NCI-H460 (cell line): ENCODE measurements at regions not wholly inside any gene's neighbourhood (a gene's known extent, or its start where the extent isn't known, plus 50 kb on each side); places are given as distances from the start of the nearest gene placed in this dataset.

Experiments used
- DNase-seq: peaks from one replicate; pipeline ENCODE4 v3.0.0-alpha.2; 2016; ENCODE audit warnings: low read depth; ENCODE audit errors: extremely low read depth

DNA sequence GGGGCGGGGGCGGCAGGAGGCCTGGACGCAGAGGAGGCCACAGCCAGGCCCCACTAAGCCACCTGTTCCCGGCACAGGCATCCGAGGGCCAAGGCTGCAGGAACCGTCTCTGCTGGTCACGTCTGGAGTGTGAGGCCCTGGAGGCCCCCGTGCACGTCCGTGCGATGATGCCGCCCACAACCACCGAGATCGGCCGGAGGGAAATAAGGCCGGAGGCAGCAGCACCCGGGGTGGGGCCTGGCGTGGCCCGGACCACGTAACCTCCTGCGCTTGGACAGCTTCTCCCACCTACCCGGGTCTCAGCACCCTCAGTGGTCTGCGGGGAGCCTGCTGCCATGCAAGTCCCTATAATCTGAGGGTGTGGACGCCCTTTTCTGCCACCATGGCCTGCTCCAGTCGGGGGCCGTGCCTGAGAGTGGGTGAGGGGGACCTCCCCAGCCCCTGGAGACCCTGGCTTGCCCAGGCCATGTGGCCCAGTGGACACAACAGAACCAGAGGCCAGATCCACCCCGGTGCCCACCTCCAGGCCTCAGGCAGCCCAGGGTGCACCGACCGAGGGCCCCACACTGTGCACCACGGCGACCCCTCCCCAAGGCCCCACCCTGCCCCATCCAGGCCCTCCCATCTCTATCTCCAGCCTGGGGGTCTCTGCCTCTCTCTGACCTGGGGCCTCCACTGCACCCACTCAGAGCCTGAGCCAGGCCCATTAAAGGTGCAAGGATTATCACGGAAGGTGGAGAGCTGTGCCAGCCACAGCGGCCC is 83.1 kb downstream of the PDGFA start:
- no peak for DNase-seq

DNA sequence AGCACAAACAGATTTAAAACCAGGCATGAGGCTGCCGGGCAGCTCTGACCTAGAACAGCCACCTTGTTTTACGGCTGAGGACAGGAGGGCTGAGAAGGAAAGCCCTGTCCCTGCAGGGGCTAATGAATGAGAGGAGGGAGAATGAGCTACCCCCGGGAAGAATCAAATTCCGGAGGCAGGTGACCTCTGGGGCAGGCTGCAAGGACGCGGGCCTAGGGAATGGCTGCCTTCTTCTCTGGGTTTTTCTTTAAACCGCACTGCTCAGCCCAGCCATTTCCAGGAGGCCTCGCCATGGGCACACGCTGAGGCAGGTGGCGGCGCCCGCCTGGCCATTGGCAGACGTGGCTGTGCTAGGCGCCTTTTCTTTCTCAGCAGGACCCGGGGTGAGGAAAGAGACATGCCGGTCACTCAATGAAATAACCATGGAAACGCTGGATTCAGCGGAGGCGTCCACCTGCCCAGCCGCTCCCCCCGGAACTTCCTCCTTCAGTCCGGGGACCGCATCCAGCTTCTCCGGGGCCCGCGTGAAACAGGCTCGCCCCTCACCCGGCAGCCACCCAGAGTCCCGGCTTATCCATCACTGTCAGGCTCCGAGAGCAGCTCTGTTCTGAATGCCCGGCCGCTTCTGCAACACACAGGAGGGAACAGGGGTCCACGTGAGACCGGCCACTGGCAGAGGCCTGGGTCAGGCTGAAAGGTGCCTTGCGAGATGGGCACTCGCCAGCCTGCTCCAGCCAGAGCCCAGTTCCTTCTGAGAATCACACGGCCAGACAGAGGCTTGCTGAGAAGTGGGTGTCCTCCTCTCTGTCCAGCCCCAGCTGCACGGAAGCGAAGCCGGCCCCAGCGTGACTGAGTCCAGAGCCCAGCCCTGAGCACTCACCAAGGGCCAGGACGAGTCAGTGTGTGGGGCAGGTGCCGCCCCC is 82.1 kb downstream of the PDGFA start:
- no peak for DNase-seq

DNA sequence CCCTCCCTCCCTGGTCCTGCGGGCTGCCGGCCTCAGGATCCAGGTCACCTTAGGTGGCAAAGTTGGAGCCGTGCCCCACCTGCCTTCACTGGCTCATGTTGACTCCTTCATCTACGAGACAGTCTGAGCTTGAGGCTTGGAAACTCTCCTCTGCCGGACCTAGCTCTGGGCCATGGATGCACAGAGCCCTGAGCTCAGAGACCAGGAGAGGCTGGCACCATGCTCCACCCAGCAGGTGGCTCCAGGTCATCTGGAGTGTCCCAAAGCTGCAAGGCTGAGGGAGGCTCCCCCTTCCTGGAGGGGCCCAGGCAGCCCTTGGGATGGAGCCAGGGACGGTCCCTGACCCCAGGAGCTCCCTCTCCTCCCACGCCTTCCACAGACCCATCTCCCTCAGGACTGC is 81.3 kb downstream of the PDGFA start:
- no peak for DNase-seq

DNA sequence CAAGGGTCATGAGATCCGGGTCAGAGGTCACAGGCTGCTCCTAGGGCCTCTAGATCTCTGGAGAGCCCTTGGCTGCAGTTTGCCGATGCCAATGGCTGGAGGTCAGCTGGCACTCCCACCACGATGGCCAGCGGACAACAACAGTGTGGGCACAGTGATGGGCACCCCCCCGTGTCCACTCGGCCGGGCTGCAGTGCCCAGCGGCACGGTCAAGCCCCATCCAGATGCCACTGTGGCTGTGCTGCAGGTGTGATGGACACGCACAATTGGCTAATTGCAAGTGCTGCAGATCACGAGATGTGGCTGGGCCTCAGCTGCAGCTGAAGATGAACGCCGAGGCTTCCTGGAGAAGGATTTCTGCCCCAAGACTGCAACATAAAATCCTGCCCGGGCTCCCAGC is 80.7 kb downstream of the PDGFA start:
- no peak for DNase-seq

DNA sequence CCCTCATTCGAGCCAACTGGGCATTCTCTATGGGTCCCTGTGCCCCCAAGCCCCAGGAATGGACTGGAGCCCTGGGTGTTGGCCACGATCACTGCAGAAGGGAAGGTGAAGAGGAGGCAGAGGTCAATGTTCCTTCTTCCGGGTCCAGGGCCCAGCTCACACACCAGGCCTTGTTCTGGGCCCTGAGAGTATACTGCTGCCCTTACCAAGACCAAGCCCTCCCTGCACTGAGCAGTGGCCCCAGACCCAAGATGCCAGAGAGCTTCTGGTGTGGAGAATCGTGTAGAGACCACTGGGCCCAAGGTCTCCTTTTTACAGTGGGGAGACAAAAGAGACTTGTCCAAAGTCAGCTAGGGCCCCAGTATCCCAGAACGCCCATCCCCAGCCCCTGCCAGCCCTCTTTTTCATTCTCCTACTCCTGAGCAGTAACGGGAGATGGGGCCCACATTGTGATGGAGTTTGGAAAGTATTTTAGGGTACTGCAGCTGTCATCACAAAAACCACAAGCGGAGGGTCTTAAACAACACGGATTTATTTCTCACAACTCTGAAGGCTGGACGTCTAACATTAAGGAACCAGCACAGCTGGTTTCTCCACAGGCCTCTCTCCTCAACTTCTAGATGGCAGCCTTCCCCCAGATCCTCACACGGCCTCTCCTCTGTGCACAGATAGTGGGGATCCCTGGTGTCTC is 79.4 kb downstream of the PDGFA start:
- no peak for DNase-seq

DNA sequence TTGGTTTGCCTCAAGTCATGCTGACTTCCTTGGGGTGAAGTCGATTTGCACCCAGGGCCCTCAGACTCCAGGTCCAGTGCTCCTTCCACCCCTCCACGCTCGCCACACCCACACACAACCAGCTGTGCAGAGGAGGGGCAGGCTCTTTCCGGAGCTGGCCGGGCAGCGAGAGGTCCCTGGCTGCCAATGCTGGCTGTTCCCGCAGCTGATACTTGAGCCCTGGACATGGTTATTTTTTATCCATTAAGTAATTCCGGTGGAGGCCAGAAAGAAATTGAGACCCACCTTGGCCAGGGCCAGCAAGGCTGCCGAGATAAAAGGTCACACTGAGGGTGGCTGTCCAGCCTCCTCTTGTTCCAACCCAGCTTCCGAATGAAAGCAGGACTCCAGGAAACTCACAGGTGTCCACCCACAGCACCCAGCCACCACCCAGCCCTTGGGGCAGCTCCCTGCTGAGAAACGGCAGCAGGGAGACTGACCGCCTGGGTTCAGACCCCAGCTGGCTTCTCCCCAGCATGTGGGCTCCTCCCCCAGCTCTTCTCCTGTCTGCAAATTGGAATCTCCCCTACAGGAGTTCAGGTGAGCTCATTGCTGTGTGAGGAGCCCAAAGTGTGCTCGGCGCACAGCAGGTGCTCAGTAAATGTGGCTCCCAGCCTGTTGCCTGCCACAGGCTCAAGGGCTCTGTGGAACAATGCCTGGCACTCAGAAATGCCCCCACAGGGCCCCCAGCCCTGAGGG is 77.8 kb downstream of the PDGFA start:
- no peak for DNase-seq

DNA sequence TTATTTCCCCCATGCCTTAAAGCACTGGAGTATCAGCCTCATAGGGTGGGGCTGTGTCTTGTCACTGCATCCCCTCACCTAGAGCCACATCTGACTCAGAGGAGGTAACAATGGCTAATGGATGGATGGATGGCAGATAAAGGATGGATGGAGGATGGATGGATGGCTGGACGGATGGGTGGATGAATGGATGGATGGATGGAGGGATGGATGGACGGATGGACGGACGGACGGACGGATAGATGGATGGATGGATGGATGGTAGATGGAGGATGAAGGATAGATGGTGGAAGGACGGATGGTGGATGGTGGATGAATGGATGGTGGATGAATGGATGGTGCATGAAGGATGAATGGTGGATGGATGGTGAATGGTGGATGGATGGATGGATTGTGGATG is 77.2 kb downstream of the PDGFA start:
- DNase-seq: no peak

DNA sequence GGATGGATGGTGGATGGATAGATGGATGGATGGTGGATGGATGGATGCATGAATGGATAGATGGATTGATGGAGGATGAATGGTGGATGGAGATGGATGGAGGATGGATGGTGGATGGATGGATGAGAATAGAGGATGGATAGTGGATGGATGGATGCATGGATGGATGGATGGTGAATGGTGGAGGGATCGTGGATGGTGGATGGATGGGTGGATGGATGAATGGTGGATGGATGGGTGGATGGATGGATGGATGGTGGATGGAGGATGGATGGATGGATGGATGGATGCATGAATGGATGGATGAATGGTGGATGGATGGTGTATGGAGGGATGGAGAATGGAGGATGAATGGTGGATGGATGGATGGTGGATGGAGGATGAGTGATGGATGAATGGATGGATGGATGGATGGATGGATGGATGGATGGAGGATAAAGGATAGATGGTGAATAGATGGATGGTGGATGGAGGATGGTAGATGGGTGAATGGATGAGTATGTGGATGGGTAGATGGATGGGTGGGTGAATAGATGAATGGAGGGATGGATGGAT is 76.3 kb downstream of the PDGFA start:
- DNase-seq: no peak

DNA sequence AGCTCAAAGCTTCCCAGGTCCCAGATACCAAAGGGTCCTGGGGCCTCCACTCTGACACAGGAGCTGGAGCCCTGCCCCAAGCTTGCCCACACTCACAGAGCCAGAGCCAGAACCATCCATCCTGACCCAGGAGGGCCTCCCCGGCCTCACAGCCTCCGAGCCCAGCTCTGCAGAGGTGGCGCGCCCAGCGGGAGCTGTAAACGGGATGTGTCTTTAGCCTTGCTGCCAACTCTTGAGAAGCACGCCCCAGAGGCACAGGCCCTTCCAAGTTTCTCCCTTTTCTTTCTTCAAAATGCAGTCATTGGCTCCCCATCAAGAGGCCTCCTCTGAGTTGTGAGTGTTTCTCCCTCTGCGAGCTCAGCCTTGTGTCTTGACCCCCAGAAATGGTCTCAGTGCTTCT is 75.0 kb downstream of the PDGFA start:
- DNase-seq: no peak

DNA sequence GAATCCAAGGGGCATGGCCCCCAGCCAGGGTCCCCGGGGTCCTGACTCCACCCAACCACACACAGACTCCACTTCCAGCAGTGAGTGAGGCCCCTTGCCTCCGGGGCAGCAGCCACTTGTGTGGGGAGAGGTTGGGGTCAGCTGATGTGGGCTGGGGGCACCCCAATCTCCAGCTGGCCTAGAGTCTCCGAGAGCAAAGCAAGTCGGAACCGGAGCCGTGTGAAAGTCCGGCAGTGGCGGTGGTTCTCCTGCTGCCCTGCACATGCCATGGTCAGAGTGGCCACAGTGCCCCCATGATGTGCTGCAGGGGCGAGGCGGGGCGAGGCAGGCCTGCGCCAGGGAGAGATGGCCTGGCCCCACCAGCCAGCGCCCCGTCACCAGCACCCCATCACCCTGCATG is 74.6 kb downstream of the PDGFA start:
- no peak for DNase-seq

DNA sequence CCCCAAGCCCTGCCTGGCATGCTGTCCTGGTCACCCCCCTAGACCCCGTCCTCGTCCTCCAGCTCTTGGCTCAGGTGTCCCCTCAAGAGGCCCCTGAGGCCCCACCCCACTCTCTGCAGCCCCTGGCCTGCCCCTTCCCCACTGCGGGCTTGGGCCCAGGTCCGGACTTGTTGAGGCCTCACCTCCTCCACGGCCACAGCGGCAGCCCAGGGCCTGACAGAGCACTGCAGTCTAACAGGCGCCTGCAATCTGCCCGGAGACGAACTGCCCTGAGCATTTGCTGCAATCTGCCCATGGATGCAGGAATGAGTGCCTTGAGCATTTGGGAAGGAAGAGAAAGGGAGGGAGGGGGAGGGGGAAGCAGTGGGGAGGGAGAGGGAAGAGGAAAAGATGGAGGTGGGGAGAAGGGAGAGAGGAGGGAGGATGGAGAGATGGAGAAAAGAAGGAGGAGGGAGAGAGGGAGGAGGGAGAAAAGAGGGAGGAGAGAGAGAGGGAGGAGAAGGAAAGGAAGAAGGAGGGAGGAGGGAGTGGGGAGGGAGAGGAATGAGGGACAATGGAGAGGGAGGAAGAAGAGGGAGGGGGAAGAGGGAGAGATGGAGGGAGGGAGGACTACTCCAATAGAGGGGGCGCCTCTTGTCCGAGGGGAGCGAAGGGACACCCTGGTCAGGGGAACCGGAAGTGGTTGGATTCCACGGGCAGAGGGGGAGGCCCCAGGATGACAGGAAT is 73.9 kb downstream of the PDGFA start:
- no peak for DNase-seq

DNA sequence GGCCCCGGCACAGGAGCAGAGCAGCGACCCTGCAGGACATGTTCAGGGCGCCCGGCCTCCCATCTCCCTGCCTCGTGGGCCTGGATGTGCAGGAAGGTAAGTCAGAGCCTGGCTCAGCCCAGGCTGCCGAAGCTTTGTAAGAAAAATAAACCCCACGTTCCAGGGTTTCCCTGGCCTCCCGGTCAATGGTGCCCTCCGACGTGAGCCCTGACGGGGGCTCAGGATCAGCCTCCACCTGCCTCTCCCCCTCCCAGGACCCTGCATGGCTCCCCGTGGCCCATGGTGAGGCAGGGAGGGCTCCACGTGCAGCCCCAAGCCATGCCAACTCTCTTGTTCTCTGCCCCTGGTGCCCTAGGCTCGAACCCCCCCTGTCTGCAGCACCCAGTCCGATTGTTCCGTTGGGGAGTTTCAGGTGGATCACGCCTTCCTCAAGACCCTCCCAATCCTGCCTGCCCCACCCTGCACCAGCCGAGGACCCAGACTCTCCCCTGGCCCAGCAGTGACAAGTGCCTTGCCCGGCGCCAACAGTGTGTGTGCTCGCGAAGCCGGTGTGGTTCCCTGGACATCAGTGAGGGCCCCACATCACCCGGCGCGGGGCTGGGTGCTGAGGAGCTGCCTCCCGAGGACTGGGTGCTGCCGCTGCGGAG is 73.2 kb downstream of the PDGFA start:
- DNase-seq: no peak
